Bronchial epithelial cell (primary cell): ENCODE measurements at regions not wholly inside any gene's neighbourhood (a gene's known extent, or its start where the extent isn't known, plus 50 kb on each side); places are given as distances from the start of the nearest gene placed in this dataset.

Source experiments
- DNase-seq: peaks from one replicate; pipeline ENCODE4 v3.0.0-alpha.2; 2010; ENCODE audit warnings: low read depth
- FAIRE-seq: peaks from 2 replicates; lab custom pipeline; 2011; peaks lifted over from hg19 to GRCh38; lab: Jason Lieb, UNC
- H3K27me3 ChIP-seq: 2 replicates; pipeline ENCODE4 v1.5.1; 2011; ENCODE audit warnings: low read length; ENCODE audit not compliant: control insufficient read depth, insufficient read depth
- H3K36me3 ChIP-seq: 2 replicates; pipeline ENCODE4 v1.5.1; 2011; ENCODE audit warnings: low read length; ENCODE audit not compliant: control insufficient read depth, insufficient read depth
- H3K4me3 ChIP-seq: 2 replicates; pipeline ENCODE4 v1.5.1; 2011; ENCODE audit warnings: mild to moderate bottlenecking, low read depth, low read length, control low read depth
- CTCF ChIP-seq: IDR thresholded peaks from 2 replicates; pipeline ENCODE4 v1.5.1; 2011; ENCODE audit warnings: mild to moderate bottlenecking, moderate library complexity, low read length, control low read depth, inconsistent platforms; ENCODE audit not compliant: insufficient read depth, severe bottlenecking

- no peak for DNase-seq
- Histone ChIP-seq H3K4me3 (no peak overlapping the region), H3K36me3 (no peaks in the 10 kb centered on the region), H3K27me3 (no peaks in the 10 kb centered on the region)
- no peak for FAIRE-seq
- no peak for TF ChIP-seq CTCF
Measured at GRCh38 chr12:125288931-125289928, 224.0 kb downstream of the AACS start.

- H3K36me3 ChIP-seq = no peaks in the 10 kb centered on the region
- H3K4me3 ChIP-seq = no peak overlapping the region
- TF ChIP-seq CTCF = no peak
- no peaks in the 10 kb centered on the region for H3K27me3 ChIP-seq
- FAIRE-seq = no peak
- no peak for DNase-seq
Measured at GRCh38 chr12:125289970-125290369, 224.7 kb downstream of the AACS start.

- H3K36me3 ChIP-seq = no peaks in the 10 kb centered on the region
- no peak overlapping the region for H3K4me3 ChIP-seq
- DNase-seq (no peak), FAIRE-seq (no peak)
- no peaks in the 10 kb centered on the region for H3K27me3 ChIP-seq
- TF ChIP-seq CTCF = no peak
Measured at GRCh38 chr12:125292700-125293099, 227.5 kb downstream of the AACS start.

- Histone ChIP-seq H3K36me3 (no peaks in the 10 kb centered on the region), H3K4me3 (no peak overlapping the region), H3K27me3 (no peaks in the 10 kb centered on the region)
- no peak for TF ChIP-seq CTCF
- DNase-seq (no peak), FAIRE-seq (no peak)
Measured at GRCh38 chr12:125295550-125295949, 230.3 kb downstream of the AACS start.

GRCh38 chr12:125296701-125297100 lies 231.5 kb downstream of the AACS start:
- no peak overlapping the region for H3K4me3 ChIP-seq
- DNase-seq (no peak), FAIRE-seq (no peak)
- H3K36me3 ChIP-seq = no peaks in the 10 kb centered on the region
- H3K27me3 ChIP-seq = no peaks in the 10 kb centered on the region
- TF ChIP-seq CTCF = no peak
